ENCODE measurements at regions not wholly inside any gene's neighbourhood (a gene's known extent, or its start where the extent isn't known, plus 50 kb on each side); places are given as distances from the start of the nearest gene placed in this dataset.
A peak's percentile ranks its signal among the peaks of the same experiment; 100 is the strongest.

DNA sequence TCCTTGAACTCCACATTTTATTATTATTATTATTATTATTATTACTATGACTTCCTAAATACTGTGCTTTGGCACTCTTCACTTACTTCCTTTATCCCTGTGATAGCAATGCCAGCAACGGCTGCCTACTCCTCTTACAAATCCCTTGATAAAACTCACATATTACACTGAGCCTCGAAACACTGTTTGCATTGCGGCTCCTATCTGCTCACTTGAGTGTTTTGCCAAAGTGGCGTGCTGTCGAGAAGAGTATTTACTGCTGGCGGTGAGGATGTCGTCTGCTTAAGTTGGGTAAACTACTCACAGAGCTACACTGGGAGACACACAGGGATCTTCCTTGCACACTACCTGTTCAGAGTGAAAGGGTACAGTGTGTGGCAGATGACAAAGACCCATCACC lies 143.4 kb upstream of the VCX3A start:
- TF ChIP-seq, protein P1, sequence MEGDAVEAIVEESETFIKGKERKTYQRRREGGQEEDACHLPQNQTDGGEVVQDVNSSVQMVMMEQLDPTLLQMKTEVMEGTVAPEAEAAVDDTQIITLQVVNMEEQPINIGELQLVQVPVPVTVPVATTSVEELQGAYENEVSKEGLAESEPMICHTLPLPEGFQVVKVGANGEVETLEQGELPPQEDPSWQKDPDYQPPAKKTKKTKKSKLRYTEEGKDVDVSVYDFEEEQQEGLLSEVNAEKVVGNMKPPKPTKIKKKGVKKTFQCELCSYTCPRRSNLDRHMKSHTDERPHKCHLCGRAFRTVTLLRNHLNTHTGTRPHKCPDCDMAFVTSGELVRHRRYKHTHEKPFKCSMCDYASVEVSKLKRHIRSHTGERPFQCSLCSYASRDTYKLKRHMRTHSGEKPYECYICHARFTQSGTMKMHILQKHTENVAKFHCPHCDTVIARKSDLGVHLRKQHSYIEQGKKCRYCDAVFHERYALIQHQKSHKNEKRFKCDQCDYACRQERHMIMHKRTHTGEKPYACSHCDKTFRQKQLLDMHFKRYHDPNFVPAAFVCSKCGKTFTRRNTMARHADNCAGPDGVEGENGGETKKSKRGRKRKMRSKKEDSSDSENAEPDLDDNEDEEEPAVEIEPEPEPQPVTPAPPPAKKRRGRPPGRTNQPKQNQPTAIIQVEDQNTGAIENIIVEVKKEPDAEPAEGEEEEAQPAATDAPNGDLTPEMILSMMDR (IDR thresholded peaks at IDR 0.05): no peak
- Mint-ChIP-seq H3K27ac (no peak overlapping the region), H3K27me3 (ENCODE audit: low read depth, poor library complexity) (no peaks in the 10 kb centered on the region), H3K9me3 (peaks cover 6% of the 10 kb centered on the region), H3K36me3 (ENCODE audit: low read depth) (no peaks in the 10 kb centered on the region), H3K4me1 (peaks cover 16% of the 10 kb centered on the region), H3K4me3 (no peak overlapping the region)
- DNase-seq: no peak

DNA sequence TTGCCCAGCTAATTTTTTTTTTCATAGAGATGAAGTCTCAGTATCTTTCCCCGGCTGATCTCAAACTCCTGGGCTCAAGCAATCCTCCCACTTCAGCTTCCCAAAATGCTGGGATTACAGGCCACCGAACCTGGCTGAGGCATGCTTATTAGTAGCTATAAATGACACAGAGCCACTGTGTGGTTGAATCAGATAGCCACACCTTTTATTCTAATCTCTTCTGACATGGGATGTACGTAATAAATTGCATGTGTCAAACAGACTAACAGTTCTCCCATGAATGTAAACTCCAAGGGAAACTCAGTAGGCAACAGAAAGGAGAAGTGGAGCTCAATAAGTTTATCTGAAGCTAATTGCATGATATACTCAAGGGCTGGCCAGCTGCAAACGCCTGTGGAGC lies 139.8 kb upstream of the VCX3A start:
- H3K4me3 Mint-ChIP-seq: no peak overlapping the region
- no peak overlapping the region for H3K27ac Mint-ChIP-seq
- no peaks in the 10 kb centered on the region for H3K9me3 Mint-ChIP-seq
- no peaks in the 10 kb centered on the region for H3K36me3 Mint-ChIP-seq (ENCODE audit: low read depth)
- no peak for DNase-seq
- TF ChIP-seq, protein P1 (IDR thresholded peaks at IDR 0.05): no peak
- no peaks in the 10 kb centered on the region for H3K27me3 Mint-ChIP-seq (ENCODE audit: low read depth, poor library complexity)
- peaks cover 16% of the 10 kb centered on the region for H3K4me1 Mint-ChIP-seq

DNA sequence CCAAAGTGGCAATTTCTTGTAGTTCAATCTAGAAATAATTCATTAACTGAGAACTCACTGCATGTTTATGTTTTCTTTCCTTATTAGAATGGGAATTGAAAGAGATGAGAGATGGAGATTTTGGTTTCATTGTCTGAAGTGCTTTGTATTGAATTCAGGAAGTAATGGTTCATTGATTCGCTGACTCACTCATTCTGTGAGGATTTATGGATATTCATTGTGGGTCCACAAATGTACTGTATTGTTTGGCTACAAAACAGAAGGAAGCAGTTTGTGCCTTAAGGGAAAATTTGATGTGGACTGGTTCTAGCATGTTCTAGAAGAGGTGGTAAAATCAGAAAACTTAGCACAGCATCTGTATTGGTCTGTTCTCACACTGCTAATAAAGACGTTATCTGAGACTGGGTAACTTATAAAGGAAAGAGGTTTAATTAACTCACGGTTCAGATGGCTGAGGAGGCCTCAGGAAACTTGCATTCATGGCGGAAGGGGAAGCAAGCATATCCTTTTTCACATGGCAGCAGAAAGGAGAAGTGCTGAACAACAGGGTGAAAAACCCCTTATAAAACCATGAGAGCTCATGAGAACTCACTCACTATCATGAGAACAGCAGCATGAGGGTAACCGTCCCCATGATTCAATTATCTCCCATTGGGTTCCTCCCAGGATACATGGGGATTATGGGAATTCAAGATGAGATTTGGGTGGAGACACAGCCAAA lies 132.3 kb upstream of the VCX3A start:
- H3K4me1 Mint-ChIP-seq: no peaks in the 10 kb centered on the region
- no peaks in the 10 kb centered on the region for H3K9me3 Mint-ChIP-seq
- TF ChIP-seq, protein P1 (IDR thresholded peaks at IDR 0.05): no peak
- H3K27ac Mint-ChIP-seq: peak overlapping the region; percentile 57
- no peak for DNase-seq
- no peaks in the 10 kb centered on the region for H3K36me3 Mint-ChIP-seq (ENCODE audit: low read depth)
- H3K4me3 Mint-ChIP-seq: no peak overlapping the region
- peaks cover 4% of the 10 kb centered on the region for H3K27me3 Mint-ChIP-seq (ENCODE audit: low read depth, poor library complexity)

DNA sequence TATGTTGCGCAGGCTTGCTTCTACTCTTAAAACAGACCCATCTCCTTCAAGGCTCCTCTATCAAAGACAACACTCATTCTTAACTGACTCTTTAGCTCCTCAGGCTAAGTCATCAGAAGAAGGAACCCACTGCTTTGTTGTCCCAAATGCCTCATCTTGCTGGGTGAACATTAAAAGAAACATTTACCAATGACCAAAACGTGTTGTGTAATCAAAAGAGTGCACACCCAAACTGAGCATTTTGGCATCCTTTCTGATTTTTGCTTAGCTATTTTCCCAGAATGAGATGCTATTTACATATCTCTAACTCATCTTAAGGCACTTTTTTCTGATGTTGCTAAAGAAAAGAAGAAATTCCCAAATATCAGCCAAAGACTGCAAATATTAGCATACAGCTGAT lies 131.7 kb upstream of the VCX3A start:
- DNase-seq: no peak
- no peaks in the 10 kb centered on the region for H3K9me3 Mint-ChIP-seq
- no peak overlapping the region for H3K4me3 Mint-ChIP-seq
- no peak overlapping the region for H3K27ac Mint-ChIP-seq
- TF ChIP-seq, protein P1 (IDR thresholded peaks at IDR 0.05): no peak
- H3K36me3 Mint-ChIP-seq (ENCODE audit: low read depth): no peaks in the 10 kb centered on the region
- peaks cover 4% of the 10 kb centered on the region for H3K27me3 Mint-ChIP-seq (ENCODE audit: low read depth, poor library complexity)
- H3K4me1 Mint-ChIP-seq: no peaks in the 10 kb centered on the region

DNA sequence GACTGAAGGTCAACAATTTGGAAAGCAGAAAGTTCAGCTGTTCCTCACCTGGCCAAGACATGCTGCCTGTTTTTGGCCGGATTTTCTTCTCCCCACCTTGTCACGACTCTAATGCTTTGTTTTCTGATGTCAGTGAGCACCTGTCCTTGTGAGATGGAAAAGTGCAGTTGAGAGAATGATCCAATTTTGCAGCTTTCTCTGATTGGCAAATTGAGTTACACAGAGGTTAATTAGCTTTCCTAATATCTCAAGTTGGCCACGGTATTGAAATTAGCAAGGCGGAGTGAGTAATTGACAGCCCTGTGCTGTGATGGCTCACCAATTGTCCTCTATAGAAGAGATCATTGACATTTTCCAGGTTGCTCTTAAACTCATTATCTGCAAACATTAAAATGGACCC lies 126.8 kb upstream of the VCX3A start:
- Mint-ChIP-seq H3K9me3 (peaks cover 4% of the 10 kb centered on the region), H3K36me3 (ENCODE audit: low read depth) (no peaks in the 10 kb centered on the region), H3K27ac (no peak overlapping the region), H3K4me3 (no peak overlapping the region), H3K4me1 (no peaks in the 10 kb centered on the region), H3K27me3 (ENCODE audit: low read depth, poor library complexity) (peaks cover 7% of the 10 kb centered on the region)
- DNase-seq: no peak
- TF ChIP-seq, protein P1 (IDR thresholded peaks at IDR 0.05): no peak

Measured in nephron progenitor cell (in vitro differentiated cells).